H9 (cell line): ENCODE measurements at regions not wholly inside any gene's neighbourhood (a gene's known extent, or its start where the extent isn't known, plus 50 kb on each side); places are given as distances from the start of the nearest gene placed in this dataset.
A peak's percentile ranks its signal among the peaks of the same experiment; 100 is the strongest.

Experiments used
- DNase-seq: peaks from one replicate; pipeline ENCODE4 v3.0.0-alpha.2; 2017
- H2AFZ ChIP-seq: one replicate; pipeline ENCODE4 v1.6.1; 2013; ENCODE audit warnings: mild to moderate bottlenecking, low read length, control low read depth, moderate library complexity
- H2AK5ac ChIP-seq: 2 replicates; pipeline ENCODE4 v1.6.1; 2013; ENCODE audit warnings: low read length, control low read depth, mixed read lengths; ENCODE audit not compliant: insufficient read length
- H2BK120ac ChIP-seq: one replicate; pipeline ENCODE4 v1.6.1; 2013; ENCODE audit warnings: low read depth, mild to moderate bottlenecking, low read length, control low read depth, inconsistent platforms; ENCODE audit not compliant: poor library complexity, severe bottlenecking
- H2BK12ac ChIP-seq: 2 replicates; pipeline ENCODE4 v1.6.1; 2013; ENCODE audit warnings: low read length, control low read depth, mixed read lengths, low read depth; ENCODE audit not compliant: insufficient read length
- H2BK15ac ChIP-seq: 2 replicates; pipeline ENCODE4 v1.6.1; 2013; ENCODE audit warnings: low read depth, low read length, control low read depth
- H2BK20ac ChIP-seq: one replicate; pipeline ENCODE4 v1.6.1; 2013; ENCODE audit warnings: low read depth, mild to moderate bottlenecking, low read length, control low read depth, inconsistent platforms; ENCODE audit not compliant: poor library complexity, severe bottlenecking
- H2BK5ac ChIP-seq: 2 replicates; pipeline ENCODE4 v1.6.1; 2013; ENCODE audit warnings: low read length, control low read depth, mixed read lengths; ENCODE audit not compliant: insufficient read length
- H3K14ac ChIP-seq: 2 replicates; pipeline ENCODE4 v1.6.1; 2013; ENCODE audit warnings: low read length, control low read depth; ENCODE audit not compliant: insufficient read depth
- H3K18ac ChIP-seq: 2 replicates; pipeline ENCODE4 v1.6.1; 2013; ENCODE audit warnings: low read depth, mild to moderate bottlenecking, mixed read lengths, low read length, control low read depth; ENCODE audit not compliant: insufficient read length
- H3K23ac ChIP-seq: 2 replicates; pipeline ENCODE4 v1.6.1; 2013; ENCODE audit warnings: low read length, control low read depth, mixed read lengths, low read depth; ENCODE audit not compliant: insufficient read length
- H3K23me2 ChIP-seq: 2 replicates; pipeline ENCODE4 v1.6.1; 2013; ENCODE audit warnings: low read depth, mild to moderate bottlenecking, mixed read lengths, low read length, control low read depth; ENCODE audit not compliant: insufficient read length, poor library complexity, severe bottlenecking
- H3K27ac ChIP-seq: 2 replicates; pipeline ENCODE4 v1.5.1; 2013; ENCODE audit warnings: low read length, control low read depth, mixed read lengths, low read depth; ENCODE audit not compliant: insufficient read length
- H3K27me3 ChIP-seq: 2 replicates; pipeline ENCODE4 v1.6.1; 2013; ENCODE audit warnings: low read length, control low read depth, inconsistent platforms; ENCODE audit not compliant: insufficient read depth
- H3K4ac ChIP-seq: 2 replicates; pipeline ENCODE4 v1.6.1; 2013; ENCODE audit warnings: low read depth, mild to moderate bottlenecking, control low read depth, inconsistent platforms, low read length, moderate library complexity
- H3K4me1 ChIP-seq: 2 replicates; pipeline ENCODE4 v1.6.1; 2013; ENCODE audit warnings: low read length, control low read depth, inconsistent platforms; ENCODE audit not compliant: insufficient read depth
- H3K4me2 ChIP-seq: 2 replicates; pipeline ENCODE4 v1.6.1; 2013; ENCODE audit warnings: low read length, control low read depth, mixed read lengths; ENCODE audit not compliant: insufficient read length, insufficient read depth
- H3K56ac ChIP-seq: 2 replicates; pipeline ENCODE4 v1.6.1; 2013; ENCODE audit warnings: low read depth, mild to moderate bottlenecking, mixed read lengths, low read length, control low read depth; ENCODE audit not compliant: insufficient read length
- H3K79me1 ChIP-seq: 2 replicates; pipeline ENCODE4 v1.6.1; 2013; ENCODE audit warnings: low read depth, mild to moderate bottlenecking, moderate library complexity, low read length, control low read depth, inconsistent platforms; ENCODE audit not compliant: insufficient read depth, poor library complexity, severe bottlenecking
- H3K79me2 ChIP-seq: 2 replicates; pipeline ENCODE4 v1.6.1; 2013; ENCODE audit warnings: low read length, control low read depth, inconsistent platforms; ENCODE audit not compliant: insufficient read depth
- H3K9ac ChIP-seq: 2 replicates; pipeline ENCODE4 v1.6.1; 2013; ENCODE audit warnings: low read length, control low read depth, mixed read lengths; ENCODE audit not compliant: insufficient read length; ENCODE audit errors: extremely low read depth
- H3K9me3 ChIP-seq: one replicate; pipeline ENCODE4 v1.6.1; 2013; ENCODE audit warnings: low read depth, low read length, inconsistent platforms; ENCODE audit not compliant: control insufficient read depth
- H3T11ph ChIP-seq: one replicate; pipeline ENCODE4 v1.6.1; 2013; ENCODE audit warnings: mild to moderate bottlenecking, low read length, control low read depth, inconsistent platforms
- H4K20me1 ChIP-seq: one replicate; pipeline ENCODE4 v1.6.1; 2013; ENCODE audit not compliant: control insufficient read depth, insufficient read length, insufficient read depth
- H4K5ac ChIP-seq: 2 replicates; pipeline ENCODE4 v1.6.1; 2013; ENCODE audit warnings: low read depth, mild to moderate bottlenecking, mixed read lengths, low read length, control low read depth; ENCODE audit not compliant: insufficient read length
- H4K8ac ChIP-seq: replicated peaks from 2 replicates; pipeline ENCODE4 v1.6.1; 2013; ENCODE audit warnings: low read length, control low read depth, mixed read lengths, low read depth; ENCODE audit not compliant: insufficient read length
- H4K91ac ChIP-seq: 2 replicates; pipeline ENCODE4 v1.6.1; 2013; ENCODE audit warnings: low read depth, mild to moderate bottlenecking, moderate library complexity, mixed read lengths, low read length, control low read depth; ENCODE audit not compliant: insufficient read length
- H3K27ac Mint-ChIP-seq, 3 experiments: 2 replicates in 2 of 3; 3 replicates in 1 of 3; pipeline ENCODE4 v1.8.0; 2020 to 2021; ENCODE audit warnings: mixed read lengths in 3 of 3, mild to moderate bottlenecking in 1 of 3, moderate library complexity in 1 of 3
- H3K27me3 Mint-ChIP-seq: 2 replicates; pipeline ENCODE4 v1.8.0; 2021; ENCODE audit warnings: low read depth, mild to moderate bottlenecking, moderate library complexity, mixed read lengths
- H3K36me3 Mint-ChIP-seq, 3 experiments: 2 replicates in 2 of 3; 3 replicates in 1 of 3; pipeline ENCODE4 v1.8.0; 2020 to 2021; ENCODE audit warnings: low read depth in 3 of 3, mixed read lengths in 3 of 3; ENCODE audit not compliant: insufficient read depth in 1 of 3
- H3K4me1 Mint-ChIP-seq, 2 experiments: 2 replicates each; pipeline ENCODE4 v1.8.0; 2020; ENCODE audit warnings: mixed read lengths in 2 of 2
- H3K4me3 Mint-ChIP-seq, 2 experiments: 2 replicates in 1 of 2; 3 replicates in 1 of 2; pipeline ENCODE4 v1.8.0; 2020 to 2021; ENCODE audit warnings: mild to moderate bottlenecking in 2 of 2, mixed read lengths in 2 of 2, moderate library complexity in 1 of 2
- H3K9me3 Mint-ChIP-seq, 2 experiments: 2 replicates in 1 of 2; 3 replicates in 1 of 2; pipeline ENCODE4 v1.8.0; 2020; ENCODE audit warnings: mild to moderate bottlenecking in 2 of 2, mixed read lengths in 2 of 2, moderate library complexity in 1 of 2
- WGBS: extraction: QIAGEN DNeasy Blood & Tissue Kit; methylation state at CpG from one replicate; pipeline ENCODE4 v1.1.7; 2013; ENCODE audit warnings: missing lambda C conversion rate, low lambda C conversion rate, mixed read lengths; ENCODE audit not compliant: insufficient read length; ENCODE audit errors: extremely low coverage; 5-methylcytosine and 5-hydroxymethylcytosine counted together
- TF ChIP-seq, protein P1 (sequence below): fragments of 200-600 bp; sonication (generic); conservative IDR thresholded peaks from 3 replicates; pipeline ENCODE4 v1.8.0; 2021; ENCODE audit warnings: antibody characterized with exemption, mild to moderate bottlenecking

DNA sequence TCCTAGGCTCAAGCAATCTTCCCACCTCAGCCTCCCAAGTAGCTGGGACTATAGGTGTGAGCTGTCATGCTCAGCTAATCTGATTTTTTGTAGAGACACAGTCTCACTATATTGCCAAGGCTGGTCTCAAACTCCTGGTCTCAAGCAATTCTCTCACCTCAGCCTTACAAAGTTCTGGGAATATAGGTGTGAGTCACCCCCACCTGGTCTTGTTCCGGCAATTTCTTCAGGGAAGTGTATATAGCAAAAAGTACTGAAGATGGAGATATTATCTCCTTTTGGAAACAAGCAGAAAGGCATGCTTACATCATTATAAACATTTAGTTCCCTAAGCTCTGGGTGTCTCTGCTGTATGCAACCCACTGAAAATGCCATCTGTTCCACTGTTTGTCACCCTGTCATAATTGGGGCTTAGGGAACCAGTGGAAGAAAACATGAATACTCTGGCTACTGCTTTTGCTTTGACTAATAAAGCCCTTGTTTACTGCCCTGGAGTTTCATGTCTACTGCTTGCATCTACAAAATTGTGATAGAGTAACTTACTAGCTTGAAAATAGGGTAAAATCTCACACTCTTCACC is 940.2 kb downstream of the GALC start:
- TF ChIP-seq, protein P1, sequence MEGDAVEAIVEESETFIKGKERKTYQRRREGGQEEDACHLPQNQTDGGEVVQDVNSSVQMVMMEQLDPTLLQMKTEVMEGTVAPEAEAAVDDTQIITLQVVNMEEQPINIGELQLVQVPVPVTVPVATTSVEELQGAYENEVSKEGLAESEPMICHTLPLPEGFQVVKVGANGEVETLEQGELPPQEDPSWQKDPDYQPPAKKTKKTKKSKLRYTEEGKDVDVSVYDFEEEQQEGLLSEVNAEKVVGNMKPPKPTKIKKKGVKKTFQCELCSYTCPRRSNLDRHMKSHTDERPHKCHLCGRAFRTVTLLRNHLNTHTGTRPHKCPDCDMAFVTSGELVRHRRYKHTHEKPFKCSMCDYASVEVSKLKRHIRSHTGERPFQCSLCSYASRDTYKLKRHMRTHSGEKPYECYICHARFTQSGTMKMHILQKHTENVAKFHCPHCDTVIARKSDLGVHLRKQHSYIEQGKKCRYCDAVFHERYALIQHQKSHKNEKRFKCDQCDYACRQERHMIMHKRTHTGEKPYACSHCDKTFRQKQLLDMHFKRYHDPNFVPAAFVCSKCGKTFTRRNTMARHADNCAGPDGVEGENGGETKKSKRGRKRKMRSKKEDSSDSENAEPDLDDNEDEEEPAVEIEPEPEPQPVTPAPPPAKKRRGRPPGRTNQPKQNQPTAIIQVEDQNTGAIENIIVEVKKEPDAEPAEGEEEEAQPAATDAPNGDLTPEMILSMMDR, result no peak
- peaks cover 3% of the 10 kb centered on the region; the same call in 1 of the 2 replicates for H3K27me3 Mint-ChIP-seq
- H4K5ac ChIP-seq, result no peak overlapping the region

More for the DNA sequence above, 940.2 kb downstream of the GALC start:
- H2BK20ac ChIP-seq, result no peak overlapping the region
- H3K27ac ChIP-seq, result no peak overlapping the region
- H4K91ac ChIP-seq, result no peak overlapping the region
- no peaks in the 10 kb centered on the region for H3K4me1 ChIP-seq
- H3K18ac ChIP-seq, result no peak overlapping the region
- H3K9ac ChIP-seq, result no peak overlapping the region
- H3K36me3 Mint-ChIP-seq, result no peaks in the 10 kb centered on the region
- no peak overlapping the region for H4K8ac ChIP-seq
- DNase-seq, result no peak
- no peaks in the 10 kb centered on the region for H4K20me1 ChIP-seq
- no peak overlapping the region for H3K14ac ChIP-seq
- no peaks in the 10 kb centered on the region for H3K23me2 ChIP-seq
- no peak overlapping the region for H2BK15ac ChIP-seq
- H2BK120ac ChIP-seq, result no peak overlapping the region
- H2AFZ ChIP-seq, result no peak overlapping the region
- no peak overlapping the region for H2BK5ac ChIP-seq
- no CpG with 5 or more reads among the region's 1 CpG for WGBS
- H3K4me2 ChIP-seq, result no peak overlapping the region
- H3K4me3 Mint-ChIP-seq, result no peak overlapping the region
- no peaks in the 10 kb centered on the region for H3K9me3 ChIP-seq
- H2AK5ac ChIP-seq, result no peak overlapping the region
- no peaks in the 10 kb centered on the region for H3K79me1 ChIP-seq
- no peak overlapping the region for H3T11ph ChIP-seq
- H3K23ac ChIP-seq, result no peak overlapping the region
- H3K4me1 Mint-ChIP-seq, result peaks cover 4 to 12% of the 10 kb centered on the region in 2 experiments
- peak overlapping the region in 1 of 3 experiments; percentile 52; a peak in 1 of 7 replicates for H3K27ac Mint-ChIP-seq
- no peaks in the 10 kb centered on the region for H3K9me3 Mint-ChIP-seq
- no peak overlapping the region for H3K4ac ChIP-seq
- no peaks in the 10 kb centered on the region for H3K79me2 ChIP-seq
- no peaks in the 10 kb centered on the region for H3K27me3 ChIP-seq
- no peak overlapping the region for H3K56ac ChIP-seq
- no peak overlapping the region for H2BK12ac ChIP-seq
